HEK293 (cell line): ENCODE measurements at regions not wholly inside any gene's neighbourhood (a gene's known extent, or its start where the extent isn't known, plus 50 kb on each side); places are given as distances from the start of the nearest gene placed in this dataset.

Experiments
- CTCF ChIP-seq: fragments of 450-650 bp; formaldehyde crosslinking; IDR thresholded peaks from 2 replicates; pipeline ENCODE4 v1.5.1; 2016; ENCODE audit warnings: missing biosample characterization, missing genetic modification characterization
- RBAK ChIP-seq: fragments of 450-650 bp; formaldehyde crosslinking; IDR thresholded peaks from 2 replicates; pipeline ENCODE4 v1.5.1; 2016; ENCODE audit warnings: missing biosample characterization, missing genetic modification characterization
- REST ChIP-seq: fragments of 450-650 bp; formaldehyde crosslinking; IDR thresholded peaks from 2 replicates; pipeline ENCODE4 v1.5.1; 2016; ENCODE audit warnings: missing biosample characterization, missing genetic modification characterization
- SCRT2 ChIP-seq: fragments of 450-650 bp; formaldehyde crosslinking; IDR thresholded peaks from 2 replicates; pipeline ENCODE4 v1.5.1; 2016; ENCODE audit warnings: missing biosample characterization, missing genetic modification characterization
- ZNF175 ChIP-seq: fragments of 450-650 bp; formaldehyde crosslinking; IDR thresholded peaks from 2 replicates; pipeline ENCODE4 v1.5.1; 2016; ENCODE audit warnings: missing biosample characterization, missing genetic modification characterization
- ZNF23 ChIP-seq: fragments of 450-650 bp; formaldehyde crosslinking; IDR thresholded peaks from 2 replicates; pipeline ENCODE4 v1.5.1; 2016; ENCODE audit warnings: missing biosample characterization, missing genetic modification characterization, borderline replicate concordance
- ZNF24 ChIP-seq: fragments of 450-650 bp; formaldehyde crosslinking; IDR thresholded peaks from 2 replicates; pipeline ENCODE4 v1.5.1; 2016; ENCODE audit warnings: missing biosample characterization, missing genetic modification characterization
- ZNF366 ChIP-seq: fragments of 450-650 bp; formaldehyde crosslinking; conservative IDR thresholded peaks from 2 replicates; pipeline ENCODE4 v1.5.1; 2016; ENCODE audit warnings: missing biosample characterization, missing genetic modification characterization
- ZNF549 ChIP-seq: fragments of 450-650 bp; IDR thresholded peaks from 2 replicates; pipeline ENCODE4 v1.5.1; 2018; ENCODE audit warnings: missing biosample characterization, missing genetic modification characterization, mild to moderate bottlenecking, inconsistent platforms, moderate library complexity
- ZNF639 ChIP-seq: fragments of 450-650 bp; formaldehyde crosslinking; IDR thresholded peaks from 2 replicates; pipeline ENCODE4 v1.5.1; 2016; ENCODE audit warnings: missing biosample characterization, missing genetic modification characterization
- ZNF768 ChIP-seq: fragments of 450-650 bp; formaldehyde crosslinking; IDR thresholded peaks from 2 replicates; pipeline ENCODE4 v1.5.1; 2018; ENCODE audit warnings: missing biosample characterization, mild to moderate bottlenecking, missing genetic modification characterization
- ZNF777 ChIP-seq: fragments of 450-650 bp; formaldehyde crosslinking; IDR thresholded peaks from 2 replicates; pipeline ENCODE4 v1.5.1; 2017; ENCODE audit warnings: missing biosample characterization, missing genetic modification characterization, borderline replicate concordance
- ZSCAN30 ChIP-seq: fragments of 450-650 bp; IDR thresholded peaks from 2 replicates; pipeline ENCODE4 v1.5.1; 2018; ENCODE audit warnings: missing biosample characterization, mild to moderate bottlenecking, missing genetic modification characterization, moderate library complexity

- TF ChIP-seq CTCF (tag by site-specific recombination) (no peak), ZNF768 (tag by site-specific recombination) (no peak), ZNF23 (tag by site-specific recombination) (no peak), ZSCAN30 (tag by site-specific recombination) (no peak), ZNF639 (tag by site-specific recombination) (no peak), ZNF777 (tag by site-specific recombination) (no peak), REST (tag by site-specific recombination) (no peak), ZNF24 (tag by site-specific recombination) (no peak), ZNF366 (tag by site-specific recombination) (no peak), ZNF549 (tag by site-specific recombination) (no peak), SCRT2 (tag by site-specific recombination) (no peak), RBAK (tag by site-specific recombination) (no peak), ZNF175 (tag by site-specific recombination) (no peak)
Measured at GRCh38 chr3:70431911-70432310, 119.5 kb upstream of the MDFIC2 start.
